ENCODE measurements at regions not wholly inside any gene's neighbourhood (a gene's known extent, or its start where the extent isn't known, plus 50 kb on each side); places are given as distances from the start of the nearest gene placed in this dataset.

- TF ChIP-seq, protein P1, sequence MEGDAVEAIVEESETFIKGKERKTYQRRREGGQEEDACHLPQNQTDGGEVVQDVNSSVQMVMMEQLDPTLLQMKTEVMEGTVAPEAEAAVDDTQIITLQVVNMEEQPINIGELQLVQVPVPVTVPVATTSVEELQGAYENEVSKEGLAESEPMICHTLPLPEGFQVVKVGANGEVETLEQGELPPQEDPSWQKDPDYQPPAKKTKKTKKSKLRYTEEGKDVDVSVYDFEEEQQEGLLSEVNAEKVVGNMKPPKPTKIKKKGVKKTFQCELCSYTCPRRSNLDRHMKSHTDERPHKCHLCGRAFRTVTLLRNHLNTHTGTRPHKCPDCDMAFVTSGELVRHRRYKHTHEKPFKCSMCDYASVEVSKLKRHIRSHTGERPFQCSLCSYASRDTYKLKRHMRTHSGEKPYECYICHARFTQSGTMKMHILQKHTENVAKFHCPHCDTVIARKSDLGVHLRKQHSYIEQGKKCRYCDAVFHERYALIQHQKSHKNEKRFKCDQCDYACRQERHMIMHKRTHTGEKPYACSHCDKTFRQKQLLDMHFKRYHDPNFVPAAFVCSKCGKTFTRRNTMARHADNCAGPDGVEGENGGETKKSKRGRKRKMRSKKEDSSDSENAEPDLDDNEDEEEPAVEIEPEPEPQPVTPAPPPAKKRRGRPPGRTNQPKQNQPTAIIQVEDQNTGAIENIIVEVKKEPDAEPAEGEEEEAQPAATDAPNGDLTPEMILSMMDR (optimal IDR thresholded peaks at IDR 0.05 in 1 of 3, IDR thresholded peaks at IDR 0.05 in 1 of 3, conservative IDR thresholded peaks at IDR 0.05 in 1 of 3; ENCODE audit: extremely low read depth in 1 of 3, insufficient read depth in 2 of 3, low read length in 3 of 3): no peak
- no peak for TF ChIP-seq EZH2 (IDR thresholded peaks at IDR 0.05; ENCODE audit: low read length)
These were observed 89.4 kb upstream of the SIRPA start for GRCh38 chr20:1805816-1806215.
